HCT116 (cell line): ENCODE measurements at regions not wholly inside any gene's neighbourhood (a gene's known extent, or its start where the extent isn't known, plus 50 kb on each side); places are given as distances from the start of the nearest gene placed in this dataset.

ENCODE experiments used
- ATAC-seq: fragments of 200-7000 bp; cut with Tn5 transposase; 2 replicates; pipeline ENCODE4 v1.9.1; 2020; ENCODE audit warnings: mild to moderate bottlenecking, moderate library complexity
- BruUV-seq: library from RNA; stranded (reverse); fragments of 400-500 nt; replicated peaks from 2 replicates; lab custom pipeline; 2021; lab: Mats Ljungman, UMichigan
- CTCF ChIA-PET: fragments of 300-600 bp; sonication (Branson Sonifier 250); formaldehyde crosslinking; loops from one replicate; lab custom pipeline; 2021; ENCODE audit warnings: antibody characterized with exemption; lab: Charles Lee
- POLR2A ChIA-PET: fragments of 300-600, 350-600 bp; sonication (Branson Sonifier 250); formaldehyde crosslinking; loops from one replicate; lab custom pipeline; 2021; ENCODE audit warnings: antibody characterized with exemption; lab: Charles Lee
- RAD21 ChIA-PET, 2 experiments: fragments of 300-600 bp; sonication (Branson Sonifier 250); formaldehyde crosslinking; loops; one replicate each; lab custom pipeline; 2023; ENCODE audit warnings: low total read pairs in 2 of 2; ENCODE audit not compliant: uncharacterized antibody in 2 of 2, unreplicated experiment in 2 of 2, low non-redundant PET in 1 of 2; lab: Charles Lee
- DNase-seq: peaks from one replicate; pipeline ENCODE4 v3.0.0-alpha.2; 2010; ENCODE audit warnings: low read depth, low spot score
- H2AFZ ChIP-seq: fragments of 200-600 bp; shearing (Covaris generic), sonication (generic); 2 replicates; pipeline ENCODE4 v1.6.1; 2017; ENCODE audit warnings: low read depth, mixed run types, mixed read lengths, antibody characterized with exemption, low read length; ENCODE audit not compliant: poor library complexity, severe bottlenecking
- H3K27ac ChIP-seq: 2 replicates; pipeline ENCODE4 v1.5.1; 2012; ENCODE audit warnings: low read depth, low read length
- H3K27me3 ChIP-seq: fragments of 200-600 bp; sonication (generic); 2 replicates; pipeline ENCODE4 v1.6.1; 2016; ENCODE audit warnings: mixed run types, low read length, mixed read lengths; ENCODE audit not compliant: insufficient read depth
- H3K36me3 ChIP-seq, 2 experiments: fragments of 200-500 bp in 1 of 2; fragments of 200-600 bp in 1 of 2; sonication (Bioruptor generic) in 1 of 2; sonication (generic) in 1 of 2; 2 replicates each; pipeline versions ENCODE4 v1.5.1 to v1.6.1; 2014 to 2016; ENCODE audit warnings: low read length in 2 of 2, inconsistent platforms in 1 of 2, mixed read lengths in 1 of 2, mixed run types in 1 of 2; ENCODE audit not compliant: insufficient read depth in 2 of 2, control insufficient read depth in 1 of 2
- H3K4me1 ChIP-seq, 2 experiments: fragments of 200-600 bp in 1 of 2; sonication (generic) in 1 of 2; 2 replicates each; pipeline versions ENCODE4 v1.5.1 to v1.6.1; 2012 to 2017; ENCODE audit warnings: low read length in 2 of 2, inconsistent platforms in 1 of 2, mild to moderate bottlenecking in 1 of 2, mixed read lengths in 1 of 2, mixed run types in 1 of 2, moderate library complexity in 1 of 2; ENCODE audit not compliant: insufficient read depth in 2 of 2, control insufficient read depth in 1 of 2
- H3K4me2 ChIP-seq: fragments of 200-600 bp; sonication (generic); 2 replicates; pipeline ENCODE4 v1.6.1; 2017; ENCODE audit warnings: mixed run types, low read length, mixed read lengths
- H3K4me3 ChIP-seq, 2 experiments: fragments of 200-600 bp in 1 of 2; sonication (generic) in 1 of 2; replicated peaks in 1 of 2; 2 replicates each; pipeline ENCODE4 v1.5.1; 2011 to 2016; ENCODE audit warnings: low read length in 2 of 2, control low read depth in 1 of 2, low read depth in 1 of 2, mild to moderate bottlenecking in 1 of 2, mixed read lengths in 1 of 2, mixed run types in 1 of 2
- H3K79me2 ChIP-seq: fragments of 200-600 bp; sonication (generic); 2 replicates; pipeline ENCODE4 v1.6.1; 2017; ENCODE audit warnings: mild to moderate bottlenecking, mixed run types, low read length, moderate library complexity, mixed read lengths; ENCODE audit not compliant: insufficient read depth
- H3K9ac ChIP-seq: fragments of 200-600 bp; sonication (generic); 2 replicates; pipeline ENCODE4 v1.6.1; 2016; ENCODE audit warnings: low read length, mixed read lengths
- H3K9me2 ChIP-seq: fragments of 200-600 bp; sonication (generic), shearing (Covaris generic); 2 replicates; pipeline ENCODE4 v1.6.1; 2017; ENCODE audit warnings: mixed run types, mild to moderate bottlenecking, moderate library complexity; ENCODE audit not compliant: insufficient read depth
- H3K9me3 ChIP-seq, 2 experiments: fragments of 200-500 bp in 1 of 2; fragments of 200-600 bp in 1 of 2; sonication (Bioruptor generic) in 1 of 2; sonication (generic) in 1 of 2; 2 replicates each; pipeline ENCODE4 v1.6.1; 2014 to 2017; ENCODE audit warnings: low read length in 2 of 2, mixed read lengths in 2 of 2, inconsistent platforms in 1 of 2, low read depth in 1 of 2, mild to moderate bottlenecking in 1 of 2, mixed run types in 1 of 2, moderate library complexity in 1 of 2; ENCODE audit not compliant: control insufficient read depth in 1 of 2, insufficient read depth in 1 of 2
- H4K20me1 ChIP-seq: fragments of 200-600 bp; sonication (generic), shearing (Covaris generic); 2 replicates; pipeline ENCODE4 v1.6.1; 2017; ENCODE audit warnings: mixed run types, mild to moderate bottlenecking, moderate library complexity; ENCODE audit not compliant: insufficient read depth
- CBX3 ChIP-seq: IDR thresholded peaks from 2 replicates; pipeline ENCODE4 v1.6.1; 2012; ENCODE audit warnings: low read depth
- CEBPB ChIP-seq: IDR thresholded peaks from 2 replicates; pipeline ENCODE4 v1.6.1; 2012; ENCODE audit warnings: low read depth
- EGR1 ChIP-seq: IDR thresholded peaks from 2 replicates; pipeline ENCODE4 v1.6.1; 2012; ENCODE audit warnings: low read depth
- ELF1 ChIP-seq: IDR thresholded peaks from 2 replicates; pipeline ENCODE4 v1.6.1; 2012; ENCODE audit warnings: low read depth, borderline replicate concordance
- EZH2phosphoT487 ChIP-seq: fragments of 200-600 bp; IDR thresholded peaks from 2 replicates; pipeline ENCODE4 v1.6.1; 2018; ENCODE audit warnings: antibody characterized with exemption, borderline replicate concordance
- FOSL1 ChIP-seq: IDR thresholded peaks from 2 replicates; pipeline ENCODE4 v1.6.1; 2012; ENCODE audit warnings: low read depth
- JUND ChIP-seq: IDR thresholded peaks from 2 replicates; pipeline ENCODE4 v1.6.1; 2012
- POLR2AphosphoS5 ChIP-seq: IDR thresholded peaks from 2 replicates; pipeline ENCODE4 v1.6.1; 2011; ENCODE audit warnings: mild to moderate bottlenecking, low read depth, low read length, moderate library complexity
- RAD21 ChIP-seq: IDR thresholded peaks from 2 replicates; pipeline ENCODE4 v1.6.1; 2012; ENCODE audit warnings: low read depth, mild to moderate bottlenecking
- TCF7L2 ChIP-seq: IDR thresholded peaks from 2 replicates; pipeline ENCODE4 v1.7.0; 2011; ENCODE audit warnings: borderline replicate concordance, inconsistent platforms; ENCODE audit not compliant: insufficient read depth, insufficient read length; ENCODE audit errors: extremely low read depth
- intact Hi-C: fragments of 100-400 bp; cut with micrococcal nuclease; formaldehyde crosslinking; loops from 2 replicates; pipeline ENCODE4 v1.10.0; 2022
- TF ChIP-seq, protein P1 (sequence below), 3 experiments: fragments of 200-600 bp in 1 of 3; sonication (generic) in 1 of 3; IDR thresholded peaks in 2 of 3; conservative IDR thresholded peaks in 1 of 3; 2 replicates each; pipeline ENCODE4 v1.5.1; 2012 to 2017; ENCODE audit warnings: low read depth in 2 of 3, low read length in 2 of 3, antibody characterized with exemption in 1 of 3, borderline replicate concordance in 1 of 3, control low read depth in 1 of 3, mild to moderate bottlenecking in 1 of 3, mixed read lengths in 1 of 3, mixed run types in 1 of 3, moderate library complexity in 1 of 3; ENCODE audit not compliant: insufficient read depth in 1 of 3
- TF ChIP-seq, protein P2 (sequence below): IDR thresholded peaks from 2 replicates; pipeline ENCODE4 v1.6.1; 2012

DNA sequence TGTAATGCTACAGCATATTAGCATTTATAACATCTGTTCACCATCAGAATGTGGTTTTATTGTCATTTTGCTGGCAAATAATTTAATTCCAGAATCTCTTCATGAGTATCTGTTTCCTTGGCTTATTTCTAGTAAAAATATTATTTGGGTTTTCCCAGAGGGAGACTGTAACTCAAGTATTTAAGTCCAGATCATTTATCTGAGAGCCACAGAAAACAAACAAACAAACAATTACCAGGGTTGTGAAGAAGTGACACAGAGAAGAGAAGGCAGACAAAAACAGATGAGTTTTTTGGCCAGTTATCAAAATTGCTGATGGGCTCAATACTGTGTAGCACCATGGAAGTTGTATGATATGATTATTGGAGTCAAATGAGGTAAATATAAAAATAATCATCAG lies 515.1 kb downstream of the TECRL start:
- ChIA-PET CTCF (no interaction called here), POLR2A (no interaction called here)

More for the DNA sequence above, 515.1 kb downstream of the TECRL start:
- no peaks in the 10 kb centered on the region for H3K36me3 ChIP-seq
- H3K9ac ChIP-seq, result no peak overlapping the region
- H3K4me1 ChIP-seq, result no peaks in the 10 kb centered on the region
- no peak overlapping the region for H3K27ac ChIP-seq
- no peak overlapping the region for H3K4me2 ChIP-seq
- peaks cover 8 to 22% of the 10 kb centered on the region in 2 experiments; a peak in 2 of 4 replicates for H3K9me3 ChIP-seq
- no peak overlapping the region for H2AFZ ChIP-seq
- no peaks in the 10 kb centered on the region for H4K20me1 ChIP-seq
- RAD21 ChIA-PET, result no interaction called here
- no peaks in the 10 kb centered on the region for H3K79me2 ChIP-seq
- TF ChIP-seq RAD21 (no peak), CBX3 (no peak), EZH2phosphoT487 (no peak), CEBPB (no peak), ELF1 (no peak), POLR2AphosphoS5 (no peak), JUND (no peak), FOSL1 (no peak), TCF7L2 (no peak), EGR1 (no peak)
- TF ChIP-seq, protein P1, sequence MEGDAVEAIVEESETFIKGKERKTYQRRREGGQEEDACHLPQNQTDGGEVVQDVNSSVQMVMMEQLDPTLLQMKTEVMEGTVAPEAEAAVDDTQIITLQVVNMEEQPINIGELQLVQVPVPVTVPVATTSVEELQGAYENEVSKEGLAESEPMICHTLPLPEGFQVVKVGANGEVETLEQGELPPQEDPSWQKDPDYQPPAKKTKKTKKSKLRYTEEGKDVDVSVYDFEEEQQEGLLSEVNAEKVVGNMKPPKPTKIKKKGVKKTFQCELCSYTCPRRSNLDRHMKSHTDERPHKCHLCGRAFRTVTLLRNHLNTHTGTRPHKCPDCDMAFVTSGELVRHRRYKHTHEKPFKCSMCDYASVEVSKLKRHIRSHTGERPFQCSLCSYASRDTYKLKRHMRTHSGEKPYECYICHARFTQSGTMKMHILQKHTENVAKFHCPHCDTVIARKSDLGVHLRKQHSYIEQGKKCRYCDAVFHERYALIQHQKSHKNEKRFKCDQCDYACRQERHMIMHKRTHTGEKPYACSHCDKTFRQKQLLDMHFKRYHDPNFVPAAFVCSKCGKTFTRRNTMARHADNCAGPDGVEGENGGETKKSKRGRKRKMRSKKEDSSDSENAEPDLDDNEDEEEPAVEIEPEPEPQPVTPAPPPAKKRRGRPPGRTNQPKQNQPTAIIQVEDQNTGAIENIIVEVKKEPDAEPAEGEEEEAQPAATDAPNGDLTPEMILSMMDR (IDR thresholded peaks at IDR 0.05 in 2 of 3, conservative IDR thresholded peaks at IDR 0.05 in 1 of 3; ENCODE audit: borderline replicate concordance in 1 of 3, insufficient read depth in 1 of 3, low read depth in 2 of 3, low read length in 2 of 3), result no peak
- TF ChIP-seq, protein P2, sequence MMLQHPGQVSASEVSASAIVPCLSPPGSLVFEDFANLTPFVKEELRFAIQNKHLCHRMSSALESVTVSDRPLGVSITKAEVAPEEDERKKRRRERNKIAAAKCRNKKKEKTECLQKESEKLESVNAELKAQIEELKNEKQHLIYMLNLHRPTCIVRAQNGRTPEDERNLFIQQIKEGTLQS, result no peak
- intact Hi-C loops, result no loop called here
- ATAC-seq, result no peak
- no peak overlapping the region for H3K4me3 ChIP-seq
- no peak for DNase-seq
- H3K27me3 ChIP-seq, result no peaks in the 10 kb centered on the region
- no peaks in the 10 kb centered on the region for H3K9me2 ChIP-seq
- BruUV-seq, result no TSS peak
